PC-3 (cell line): ENCODE measurements at regions not wholly inside any gene's neighbourhood (a gene's known extent, or its start where the extent isn't known, plus 50 kb on each side); places are given as distances from the start of the nearest gene placed in this dataset.

Experiments
- EZH2 ChIP-seq: fragments of 300-600 bp; sonication (generic); IDR thresholded peaks from one replicate; pipeline ENCODE4 v1.6.1; 2017; ENCODE audit warnings: antibody characterized with exemption, mild to moderate bottlenecking, low read length; ENCODE audit not compliant: unreplicated experiment
- TF ChIP-seq, protein P1 (sequence below): fragments of 300-600 bp; sonication (generic); conservative IDR thresholded peaks from 2 replicates; pipeline ENCODE4 v1.5.1; 2017; ENCODE audit warnings: antibody characterized with exemption, low read depth, mild to moderate bottlenecking, low read length

DNA sequence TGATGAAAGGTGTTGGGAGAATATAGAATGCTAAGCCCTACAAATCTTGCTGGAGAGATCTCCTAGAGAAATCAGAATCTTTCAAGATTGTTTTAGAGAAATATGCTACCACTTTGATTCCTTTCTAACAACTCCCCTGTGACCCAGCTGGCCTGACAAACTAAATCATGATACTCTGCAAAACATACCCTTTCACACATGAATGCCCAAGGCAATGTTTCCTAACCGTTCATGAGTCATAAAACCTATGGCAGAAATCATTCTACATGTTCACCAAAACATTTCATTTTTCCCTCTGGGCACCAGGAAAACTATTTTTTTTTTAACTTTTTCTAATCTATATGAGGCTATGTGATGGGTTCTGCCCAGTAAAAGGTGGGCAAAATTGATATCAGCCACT is 77.8 kb upstream of the SETBP1 start:
- TF ChIP-seq, protein P1, sequence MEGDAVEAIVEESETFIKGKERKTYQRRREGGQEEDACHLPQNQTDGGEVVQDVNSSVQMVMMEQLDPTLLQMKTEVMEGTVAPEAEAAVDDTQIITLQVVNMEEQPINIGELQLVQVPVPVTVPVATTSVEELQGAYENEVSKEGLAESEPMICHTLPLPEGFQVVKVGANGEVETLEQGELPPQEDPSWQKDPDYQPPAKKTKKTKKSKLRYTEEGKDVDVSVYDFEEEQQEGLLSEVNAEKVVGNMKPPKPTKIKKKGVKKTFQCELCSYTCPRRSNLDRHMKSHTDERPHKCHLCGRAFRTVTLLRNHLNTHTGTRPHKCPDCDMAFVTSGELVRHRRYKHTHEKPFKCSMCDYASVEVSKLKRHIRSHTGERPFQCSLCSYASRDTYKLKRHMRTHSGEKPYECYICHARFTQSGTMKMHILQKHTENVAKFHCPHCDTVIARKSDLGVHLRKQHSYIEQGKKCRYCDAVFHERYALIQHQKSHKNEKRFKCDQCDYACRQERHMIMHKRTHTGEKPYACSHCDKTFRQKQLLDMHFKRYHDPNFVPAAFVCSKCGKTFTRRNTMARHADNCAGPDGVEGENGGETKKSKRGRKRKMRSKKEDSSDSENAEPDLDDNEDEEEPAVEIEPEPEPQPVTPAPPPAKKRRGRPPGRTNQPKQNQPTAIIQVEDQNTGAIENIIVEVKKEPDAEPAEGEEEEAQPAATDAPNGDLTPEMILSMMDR: no peak
- TF ChIP-seq EZH2: no peak
